ENCODE measurements at regions not wholly inside any gene's neighbourhood (a gene's known extent, or its start where the extent isn't known, plus 50 kb on each side); places are given as distances from the start of the nearest gene placed in this dataset.

DNA sequence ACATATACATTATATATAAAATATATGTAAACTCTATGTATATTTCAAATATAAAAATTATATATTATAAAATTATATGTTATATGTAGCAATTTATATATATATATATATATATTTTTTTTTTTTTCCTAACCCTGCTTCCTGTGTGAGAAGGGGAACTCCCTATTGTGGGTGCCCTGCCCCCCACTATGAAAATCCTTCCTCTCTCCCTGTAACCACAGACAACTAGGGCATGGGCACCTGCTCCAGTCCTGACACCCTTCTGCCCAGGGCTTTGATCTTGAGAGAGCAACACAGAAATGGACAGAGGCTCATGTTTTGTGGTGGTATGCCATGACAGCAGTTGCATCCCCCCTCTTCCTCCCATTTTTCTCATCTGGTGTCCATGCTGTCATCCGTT, 148.7 kb upstream of the IL12B start:
- TF ChIP-seq, protein P1, sequence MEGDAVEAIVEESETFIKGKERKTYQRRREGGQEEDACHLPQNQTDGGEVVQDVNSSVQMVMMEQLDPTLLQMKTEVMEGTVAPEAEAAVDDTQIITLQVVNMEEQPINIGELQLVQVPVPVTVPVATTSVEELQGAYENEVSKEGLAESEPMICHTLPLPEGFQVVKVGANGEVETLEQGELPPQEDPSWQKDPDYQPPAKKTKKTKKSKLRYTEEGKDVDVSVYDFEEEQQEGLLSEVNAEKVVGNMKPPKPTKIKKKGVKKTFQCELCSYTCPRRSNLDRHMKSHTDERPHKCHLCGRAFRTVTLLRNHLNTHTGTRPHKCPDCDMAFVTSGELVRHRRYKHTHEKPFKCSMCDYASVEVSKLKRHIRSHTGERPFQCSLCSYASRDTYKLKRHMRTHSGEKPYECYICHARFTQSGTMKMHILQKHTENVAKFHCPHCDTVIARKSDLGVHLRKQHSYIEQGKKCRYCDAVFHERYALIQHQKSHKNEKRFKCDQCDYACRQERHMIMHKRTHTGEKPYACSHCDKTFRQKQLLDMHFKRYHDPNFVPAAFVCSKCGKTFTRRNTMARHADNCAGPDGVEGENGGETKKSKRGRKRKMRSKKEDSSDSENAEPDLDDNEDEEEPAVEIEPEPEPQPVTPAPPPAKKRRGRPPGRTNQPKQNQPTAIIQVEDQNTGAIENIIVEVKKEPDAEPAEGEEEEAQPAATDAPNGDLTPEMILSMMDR (IDR thresholded peaks at IDR 0.05), result no peak
- TF ChIP-seq EP300 (IDR thresholded peaks at IDR 0.05) (no peak), POLR2A (IDR thresholded peaks at IDR 0.05) (no peak)

All from gastroesophageal sphincter (tissue), 3 donors.